Endothelial cell of umbilical vein (primary cell): ENCODE measurements at regions not wholly inside any gene's neighbourhood (a gene's known extent, or its start where the extent isn't known, plus 50 kb on each side); places are given as distances from the start of the nearest gene placed in this dataset.

Experiments
- CTCF ChIP-seq, 2 donors: IDR thresholded peaks; 1 replicate in 1 of 2; 2 replicates in 1 of 2; pipeline ENCODE4 v1.5.1; 2011; ENCODE audit warnings: low read length in 2 of 2, mild to moderate bottlenecking in 2 of 2, moderate library complexity in 2 of 2, control low read depth in 1 of 2, inconsistent platforms in 1 of 2, low read depth in 1 of 2; ENCODE audit not compliant: insufficient read depth in 1 of 2; ENCODE audit errors: extremely low read depth in 1 of 2
- FOS ChIP-seq: IDR thresholded peaks from 2 replicates; pipeline ENCODE4 v1.6.1; 2011; ENCODE audit warnings: mild to moderate bottlenecking, low read length, moderate library complexity, borderline replicate concordance; ENCODE audit not compliant: insufficient read depth
- POLR2A ChIP-seq: IDR thresholded peaks from 2 replicates; pipeline ENCODE4 v1.6.1; 2012; ENCODE audit warnings: low read depth, mild to moderate bottlenecking, control low read depth, low read length
- POLR2AphosphoS5 ChIP-seq: IDR thresholded peaks from 2 replicates; pipeline ENCODE4 v1.6.1; 2012; ENCODE audit warnings: low read depth, mild to moderate bottlenecking, control low read depth, low read length, moderate library complexity; ENCODE audit not compliant: insufficient read depth

- TF ChIP-seq POLR2AphosphoS5, result no peak
- TF ChIP-seq CTCF (IDR thresholded peaks at IDR 0.05; ENCODE audit: extremely low read depth in 1 of 2, insufficient read depth in 1 of 2, low read depth in 1 of 2, low read length in 2 of 2), result no peak
- no peak for TF ChIP-seq POLR2A
- TF ChIP-seq FOS, result no peak
Measured at GRCh38 chr6:149260214-149260874, 57.2 kb upstream of the TAB2 start.
